ENCODE measurements at regions not wholly inside any gene's neighbourhood (a gene's known extent, or its start where the extent isn't known, plus 50 kb on each side); places are given as distances from the start of the nearest gene placed in this dataset.

- WGBS, 2 experiments (ENCODE audit: insufficient coverage in 2 of 2): 47 to 62% methylated on average over 8 to 10 of the region's 13 CpGs
- Histone ChIP-seq H3K4me3 (ENCODE audit: extremely low read depth, insufficient read depth, low read length, poor library complexity, severe bottlenecking) (no peak overlapping the region), H3K36me3 (ENCODE audit: control insufficient read depth, insufficient read depth, low read length) (no peaks in the 10 kb centered on the region), H3K9me3 (ENCODE audit: control insufficient read depth, low read length) (no peaks in the 10 kb centered on the region), H3K27ac (ENCODE audit: low read depth, low read length, severe bottlenecking) (no peak overlapping the region), H3K4me1 (ENCODE audit: control insufficient read depth, insufficient read depth, low read length, poor library complexity, severe bottlenecking) (peaks cover 5% of the 10 kb centered on the region)
These were observed 102.7 kb upstream of the DHX15 start for GRCh38 chr4:24686866-24687692.

GRCh38 chr4:24688453-24688852 lies 104.1 kb upstream of the DHX15 start:
- Histone ChIP-seq H3K4me3 (ENCODE audit: extremely low read depth, insufficient read depth, low read length, poor library complexity, severe bottlenecking) (no peak overlapping the region), H3K36me3 (ENCODE audit: control insufficient read depth, insufficient read depth, low read length) (no peaks in the 10 kb centered on the region), H3K9me3 (ENCODE audit: control insufficient read depth, low read length) (no peaks in the 10 kb centered on the region), H3K27ac (ENCODE audit: low read depth, low read length, severe bottlenecking) (no peak overlapping the region), H3K4me1 (ENCODE audit: control insufficient read depth, insufficient read depth, low read length, poor library complexity, severe bottlenecking) (peaks cover 5% of the 10 kb centered on the region)
- WGBS, 2 experiments (ENCODE audit: insufficient coverage in 2 of 2): 84 to 94% methylated on average over 2 to 3 of the region's 3 CpGs

GRCh38 chr4:24689212-24689611 lies 104.9 kb upstream of the DHX15 start:
- WGBS, 2 experiments (ENCODE audit: insufficient coverage in 2 of 2): no CpG with 5 or more reads among the region's 1 CpG
- Histone ChIP-seq H3K4me1 (ENCODE audit: control insufficient read depth, insufficient read depth, low read length, poor library complexity, severe bottlenecking) (peaks cover 5% of the 10 kb centered on the region), H3K4me3 (ENCODE audit: extremely low read depth, insufficient read depth, low read length, poor library complexity, severe bottlenecking) (no peak overlapping the region)

GRCh38 chr4:24690436-24690835 lies 104.9 kb upstream of the SOD3 start:
- H3K27ac ChIP-seq (ENCODE audit: low read depth, low read length, severe bottlenecking): no peak overlapping the region
- H3K4me1 ChIP-seq (ENCODE audit: control insufficient read depth, insufficient read depth, low read length, poor library complexity, severe bottlenecking): peaks cover 5% of the 10 kb centered on the region
- H3K36me3 ChIP-seq (ENCODE audit: control insufficient read depth, insufficient read depth, low read length): no peaks in the 10 kb centered on the region
- H3K4me3 ChIP-seq (ENCODE audit: extremely low read depth, insufficient read depth, low read length, poor library complexity, severe bottlenecking): no peak overlapping the region
- 83% methylated on average over 2 of the region's 2 CpGs; no CpG with 5 or more reads in 1 of the 2 experiments for WGBS, 2 experiments (ENCODE audit: insufficient coverage in 2 of 2)
- H3K9me3 ChIP-seq (ENCODE audit: control insufficient read depth, low read length): no peaks in the 10 kb centered on the region

More at GRCh38 chr4:24689212-24689611, 104.9 kb upstream of the DHX15 start:
- no peak overlapping the region for H3K27ac ChIP-seq (ENCODE audit: low read depth, low read length, severe bottlenecking)
- no peaks in the 10 kb centered on the region for H3K9me3 ChIP-seq (ENCODE audit: control insufficient read depth, low read length)
- H3K36me3 ChIP-seq (ENCODE audit: control insufficient read depth, insufficient read depth, low read length): no peaks in the 10 kb centered on the region

DNA sequence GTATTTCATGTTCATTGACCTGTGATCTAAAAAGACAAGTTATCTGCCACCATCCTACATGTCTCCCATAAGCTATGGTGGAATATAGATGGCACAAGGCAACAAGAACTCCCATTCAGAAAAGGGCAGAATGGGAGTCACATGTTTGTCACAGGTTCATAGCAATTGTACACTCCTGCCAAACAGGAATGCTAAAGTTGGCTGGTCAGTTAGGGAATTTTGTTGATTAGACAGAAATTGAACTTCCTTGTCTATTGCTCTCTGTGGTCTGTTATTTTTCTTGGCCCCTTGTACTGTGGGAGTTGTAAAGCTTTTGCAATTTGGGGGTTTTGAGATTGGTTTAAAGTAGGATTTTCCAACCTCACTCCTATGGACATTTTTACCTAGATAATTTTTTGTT lies 101.7 kb upstream of the SOD3 start:
- no peaks in the 10 kb centered on the region for H3K36me3 ChIP-seq (ENCODE audit: control insufficient read depth, insufficient read depth, low read length)

GRCh38 chr4:24700118-24700517 lies 95.3 kb upstream of the SOD3 start:
- Histone ChIP-seq H3K27ac (ENCODE audit: low read depth, low read length, severe bottlenecking) (no peak overlapping the region), H3K36me3 (ENCODE audit: control insufficient read depth, insufficient read depth, low read length) (no peaks in the 10 kb centered on the region), H3K9me3 (ENCODE audit: control insufficient read depth, low read length) (no peaks in the 10 kb centered on the region), H3K4me3 (ENCODE audit: extremely low read depth, insufficient read depth, low read length, poor library complexity, severe bottlenecking) (no peak overlapping the region), H3K4me1 (ENCODE audit: control insufficient read depth, insufficient read depth, low read length, poor library complexity, severe bottlenecking) (no peaks in the 10 kb centered on the region)
- WGBS, 2 experiments (ENCODE audit: insufficient coverage in 2 of 2): no CpG with 5 or more reads among the region's 1 CpG

More for the DNA sequence above, 101.7 kb upstream of the SOD3 start:
- Histone ChIP-seq H3K4me3 (ENCODE audit: extremely low read depth, insufficient read depth, low read length, poor library complexity, severe bottlenecking) (no peak overlapping the region), H3K4me1 (ENCODE audit: control insufficient read depth, insufficient read depth, low read length, poor library complexity, severe bottlenecking) (peaks cover 5% of the 10 kb centered on the region), H3K9me3 (ENCODE audit: control insufficient read depth, low read length) (no peaks in the 10 kb centered on the region), H3K27ac (ENCODE audit: low read depth, low read length, severe bottlenecking) (no peak overlapping the region)

DNA sequence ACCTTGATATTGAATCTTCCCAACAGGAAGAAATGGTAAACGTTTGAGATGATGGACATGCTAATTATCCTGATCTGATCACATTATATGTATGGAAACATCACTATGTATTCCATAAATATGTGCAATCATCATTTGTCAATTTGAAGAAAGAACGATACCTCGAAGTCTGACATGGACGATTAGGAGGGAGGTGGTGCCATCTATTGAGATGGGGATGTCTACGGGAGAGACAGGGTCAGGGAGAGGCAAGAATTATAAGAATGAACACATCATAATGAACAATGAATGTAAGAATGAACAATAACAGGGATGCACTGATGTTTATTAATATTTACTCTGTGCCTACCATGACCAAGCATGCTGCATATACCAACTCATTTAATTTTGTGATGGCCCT lies 93.7 kb upstream of the SOD3 start:
- Histone ChIP-seq H3K9me3 (ENCODE audit: control insufficient read depth, low read length) (no peaks in the 10 kb centered on the region), H3K4me3 (ENCODE audit: extremely low read depth, insufficient read depth, low read length, poor library complexity, severe bottlenecking) (no peak overlapping the region), H3K4me1 (ENCODE audit: control insufficient read depth, insufficient read depth, low read length, poor library complexity, severe bottlenecking) (no peaks in the 10 kb centered on the region), H3K36me3 (ENCODE audit: control insufficient read depth, insufficient read depth, low read length) (no peaks in the 10 kb centered on the region), H3K27ac (ENCODE audit: low read depth, low read length, severe bottlenecking) (no peak overlapping the region)
- WGBS, 2 experiments (ENCODE audit: insufficient coverage in 2 of 2): 100% methylated on average over 2 of the region's 5 CpGs; no CpG with 5 or more reads in 1 of the 2 experiments

GRCh38 chr4:24702281-24702680 lies 93.1 kb upstream of the SOD3 start:
- Histone ChIP-seq H3K4me1 (ENCODE audit: control insufficient read depth, insufficient read depth, low read length, poor library complexity, severe bottlenecking) (no peaks in the 10 kb centered on the region), H3K4me3 (ENCODE audit: extremely low read depth, insufficient read depth, low read length, poor library complexity, severe bottlenecking) (no peak overlapping the region)
- 100% methylated on average over 1 of the region's 1 CpG; no CpG with 5 or more reads in 1 of the 2 experiments for WGBS, 2 experiments (ENCODE audit: insufficient coverage in 2 of 2)

GRCh38 chr4:24703298-24703697 lies 92.1 kb upstream of the SOD3 start:
- no peaks in the 10 kb centered on the region for H3K36me3 ChIP-seq (ENCODE audit: control insufficient read depth, insufficient read depth, low read length)
- no peak overlapping the region for H3K27ac ChIP-seq (ENCODE audit: low read depth, low read length, severe bottlenecking)
- H3K4me1 ChIP-seq (ENCODE audit: control insufficient read depth, insufficient read depth, low read length, poor library complexity, severe bottlenecking): no peaks in the 10 kb centered on the region
- no peak overlapping the region for H3K4me3 ChIP-seq (ENCODE audit: extremely low read depth, insufficient read depth, low read length, poor library complexity, severe bottlenecking)
- no CpG with 5 or more reads among the region's 2 CpGs for WGBS, 2 experiments (ENCODE audit: insufficient coverage in 2 of 2)
- no peaks in the 10 kb centered on the region for H3K9me3 ChIP-seq (ENCODE audit: control insufficient read depth, low read length)

More at GRCh38 chr4:24702281-24702680, 93.1 kb upstream of the SOD3 start:
- Histone ChIP-seq H3K27ac (ENCODE audit: low read depth, low read length, severe bottlenecking) (no peak overlapping the region), H3K9me3 (ENCODE audit: control insufficient read depth, low read length) (no peaks in the 10 kb centered on the region), H3K36me3 (ENCODE audit: control insufficient read depth, insufficient read depth, low read length) (no peaks in the 10 kb centered on the region)

GRCh38 chr4:24704149-24704548 lies 91.2 kb upstream of the SOD3 start:
- no peaks in the 10 kb centered on the region for H3K36me3 ChIP-seq (ENCODE audit: control insufficient read depth, insufficient read depth, low read length)
- no peak overlapping the region for H3K4me3 ChIP-seq (ENCODE audit: extremely low read depth, insufficient read depth, low read length, poor library complexity, severe bottlenecking)
- WGBS, 2 experiments (ENCODE audit: insufficient coverage in 2 of 2): 53 to 61% methylated on average over 3 to 5 of the region's 6 CpGs
- no peaks in the 10 kb centered on the region for H3K9me3 ChIP-seq (ENCODE audit: control insufficient read depth, low read length)
- no peak overlapping the region for H3K27ac ChIP-seq (ENCODE audit: low read depth, low read length, severe bottlenecking)
- no peaks in the 10 kb centered on the region for H3K4me1 ChIP-seq (ENCODE audit: control insufficient read depth, insufficient read depth, low read length, poor library complexity, severe bottlenecking)

DNA sequence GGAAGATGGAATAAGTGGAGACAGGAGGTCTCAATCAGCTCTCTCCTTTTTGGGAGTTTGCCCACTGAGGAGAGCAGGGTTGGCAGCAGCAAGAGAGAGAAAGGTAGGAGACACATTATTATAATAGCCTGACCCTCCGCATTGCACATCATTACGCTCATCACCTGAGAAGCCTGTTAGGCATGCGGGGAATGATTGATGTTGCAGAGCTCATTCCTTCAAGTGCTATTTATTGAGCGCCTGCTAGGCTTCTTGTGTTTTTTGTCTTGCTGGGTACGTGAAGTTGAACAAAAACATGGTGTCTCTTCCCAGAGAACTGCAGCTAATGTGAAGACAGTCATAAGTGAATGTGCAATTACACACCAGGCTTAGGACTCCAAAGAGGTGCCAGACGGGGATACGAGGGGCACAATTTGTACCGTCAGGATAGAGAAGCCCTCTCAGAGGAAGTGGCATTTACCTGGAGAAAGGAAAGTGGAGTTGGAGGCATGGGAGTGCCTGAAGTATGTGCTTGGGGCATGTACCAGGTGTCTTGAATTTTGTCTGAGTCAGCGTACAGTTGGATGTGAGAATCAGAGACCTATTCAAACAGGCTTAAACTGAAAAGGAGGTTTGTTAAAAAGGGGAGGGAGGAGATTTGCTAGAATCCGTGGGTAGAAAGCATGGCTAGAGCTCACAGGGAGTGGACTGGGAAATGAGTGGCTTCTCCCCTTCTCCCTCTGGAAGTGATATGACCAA lies 90.2 kb upstream of the SOD3 start:
- no peak overlapping the region for H3K4me3 ChIP-seq (ENCODE audit: extremely low read depth, insufficient read depth, low read length, poor library complexity, severe bottlenecking)
- no peaks in the 10 kb centered on the region for H3K36me3 ChIP-seq (ENCODE audit: control insufficient read depth, insufficient read depth, low read length)
- H3K4me1 ChIP-seq (ENCODE audit: control insufficient read depth, insufficient read depth, low read length, poor library complexity, severe bottlenecking): no peaks in the 10 kb centered on the region
- H3K9me3 ChIP-seq (ENCODE audit: control insufficient read depth, low read length): no peaks in the 10 kb centered on the region
- WGBS, 2 experiments (ENCODE audit: insufficient coverage in 2 of 2): 91 to 92% methylated on average over 7 to 10 of the region's 10 CpGs
- H3K27ac ChIP-seq (ENCODE audit: low read depth, low read length, severe bottlenecking): no peak overlapping the region
